Caco-2 (cell line): ENCODE measurements at regions not wholly inside any gene's neighbourhood (a gene's known extent, or its start where the extent isn't known, plus 50 kb on each side); places are given as distances from the start of the nearest gene placed in this dataset.

Source experiments
- BruUV-seq: library from RNA; stranded (reverse); fragments of 400-500 nt; replicated peaks from 2 replicates; lab custom pipeline; 2021; lab: Mats Ljungman, UMichigan
- CTCF ChIA-PET: fragments of 300-600 bp; sonication (Branson Sonifier 250); formaldehyde crosslinking; loops from one replicate; lab custom pipeline; 2022; ENCODE audit warnings: antibody characterized with exemption; lab: Charles Lee
- POLR2A ChIA-PET: fragments of 300-600 bp; sonication (Branson Sonifier 250); formaldehyde crosslinking; loops from one replicate; lab custom pipeline; 2022; ENCODE audit warnings: antibody characterized with exemption; lab: Charles Lee
- DNase-seq, 2 experiments: peaks; one replicate each; pipeline versions ENCODE4 v3.0.0 to v3.0.0-alpha.2; 2020 to 2022
- H3K27me3 ChIP-seq: replicated peaks from 2 replicates; pipeline ENCODE4 v1.6.0; 2011; ENCODE audit warnings: low read length; ENCODE audit not compliant: control insufficient read depth, insufficient read depth
- H3K36me3 ChIP-seq: 2 replicates; pipeline ENCODE4 v1.5.1; 2011; ENCODE audit warnings: low read length; ENCODE audit not compliant: control insufficient read depth, insufficient read depth
- H3K4me1 ChIP-seq: fragments of 250-450 bp; sonication (Bioruptor Pico); 2 replicates; pipeline ENCODE4 v1.5.1; 2020; ENCODE audit warnings: mild to moderate bottlenecking
- H3K4me3 ChIP-seq: 2 replicates; pipeline ENCODE4 v1.5.1; 2011; ENCODE audit warnings: low read depth, mild to moderate bottlenecking, control low read depth, low read length
- H3K9me3 ChIP-seq: fragments of 250-450 bp; sonication (Bioruptor Pico); 2 replicates; pipeline ENCODE4 v1.5.1; 2020; ENCODE audit warnings: mild to moderate bottlenecking, moderate library complexity
- H3K27ac Mint-ChIP-seq: one replicate; pipeline ENCODE4 v1.8.0; 2022; ENCODE audit warnings: mixed read lengths; ENCODE audit not compliant: unreplicated experiment
- H3K27me3 Mint-ChIP-seq: one replicate; pipeline ENCODE4 v1.8.0; 2022; ENCODE audit warnings: mixed read lengths; ENCODE audit not compliant: insufficient read depth, unreplicated experiment
- H3K36me3 Mint-ChIP-seq: one replicate; pipeline ENCODE4 v1.8.0; 2022; ENCODE audit warnings: mild to moderate bottlenecking, mixed read lengths; ENCODE audit not compliant: insufficient read depth, unreplicated experiment
- H3K4me1 Mint-ChIP-seq: one replicate; pipeline ENCODE4 v1.8.0; 2022; ENCODE audit warnings: low read depth, mixed read lengths; ENCODE audit not compliant: unreplicated experiment
- H3K4me3 Mint-ChIP-seq: one replicate; pipeline ENCODE4 v1.8.0; 2022; ENCODE audit warnings: mild to moderate bottlenecking, moderate library complexity, mixed read lengths; ENCODE audit not compliant: unreplicated experiment
- H3K9me3 Mint-ChIP-seq: one replicate; pipeline ENCODE4 v1.8.0; 2022; ENCODE audit warnings: mixed read lengths; ENCODE audit not compliant: unreplicated experiment
- intact Hi-C: fragments of 100-400 bp; cut with micrococcal nuclease; formaldehyde crosslinking; loops from one replicate; pipeline ENCODE4 v1.10.0; 2022; ENCODE audit not compliant: unreplicated experiment
- TF ChIP-seq, protein P1 (sequence below), 2 experiments: fragments of 200-600 bp in 1 of 2; IDR thresholded peaks; 1 replicate in 1 of 2; 2 replicates in 1 of 2; pipeline versions ENCODE4 v1.5.1 to v1.8.0; 2011 to 2022; ENCODE audit warnings: antibody characterized with exemption in 1 of 2, control low read depth in 1 of 2, inconsistent platforms in 1 of 2, low read depth in 1 of 2, low read length in 1 of 2, mild to moderate bottlenecking in 1 of 2, moderate library complexity in 1 of 2; ENCODE audit not compliant: insufficient read depth in 1 of 2, severe bottlenecking in 1 of 2, unreplicated experiment in 1 of 2

GRCh38 chr6:147717991-147718390, 209.5 kb downstream of the SAMD5 start:
- no peak overlapping the region for H3K4me3 ChIP-seq
- no peaks in the 10 kb centered on the region; the same call in 1 of the 2 replicates for H3K4me1 ChIP-seq
- Mint-ChIP-seq H3K4me3 (no peak overlapping the region), H3K36me3 (no peaks in the 10 kb centered on the region), H3K27ac (no peak overlapping the region), H3K27me3 (no peaks in the 10 kb centered on the region), H3K9me3 (peaks cover 9% of the 10 kb centered on the region), H3K4me1 (no peaks in the 10 kb centered on the region)
- H3K27me3 ChIP-seq: no peaks in the 10 kb centered on the region
- intact Hi-C loops: no loop called here
- ChIA-PET POLR2A (no interaction called here), CTCF (no interaction called here)
- H3K9me3 ChIP-seq: no peaks in the 10 kb centered on the region
- no peaks in the 10 kb centered on the region for H3K36me3 ChIP-seq
- no TSS peak for BruUV-seq
- TF ChIP-seq, protein P1, sequence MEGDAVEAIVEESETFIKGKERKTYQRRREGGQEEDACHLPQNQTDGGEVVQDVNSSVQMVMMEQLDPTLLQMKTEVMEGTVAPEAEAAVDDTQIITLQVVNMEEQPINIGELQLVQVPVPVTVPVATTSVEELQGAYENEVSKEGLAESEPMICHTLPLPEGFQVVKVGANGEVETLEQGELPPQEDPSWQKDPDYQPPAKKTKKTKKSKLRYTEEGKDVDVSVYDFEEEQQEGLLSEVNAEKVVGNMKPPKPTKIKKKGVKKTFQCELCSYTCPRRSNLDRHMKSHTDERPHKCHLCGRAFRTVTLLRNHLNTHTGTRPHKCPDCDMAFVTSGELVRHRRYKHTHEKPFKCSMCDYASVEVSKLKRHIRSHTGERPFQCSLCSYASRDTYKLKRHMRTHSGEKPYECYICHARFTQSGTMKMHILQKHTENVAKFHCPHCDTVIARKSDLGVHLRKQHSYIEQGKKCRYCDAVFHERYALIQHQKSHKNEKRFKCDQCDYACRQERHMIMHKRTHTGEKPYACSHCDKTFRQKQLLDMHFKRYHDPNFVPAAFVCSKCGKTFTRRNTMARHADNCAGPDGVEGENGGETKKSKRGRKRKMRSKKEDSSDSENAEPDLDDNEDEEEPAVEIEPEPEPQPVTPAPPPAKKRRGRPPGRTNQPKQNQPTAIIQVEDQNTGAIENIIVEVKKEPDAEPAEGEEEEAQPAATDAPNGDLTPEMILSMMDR (IDR thresholded peaks at IDR 0.05; ENCODE audit: insufficient read depth in 1 of 2, low read depth in 1 of 2, low read length in 1 of 2, severe bottlenecking in 1 of 2, unreplicated experiment in 1 of 2): no peak
- DNase-seq: no peak

DNA sequence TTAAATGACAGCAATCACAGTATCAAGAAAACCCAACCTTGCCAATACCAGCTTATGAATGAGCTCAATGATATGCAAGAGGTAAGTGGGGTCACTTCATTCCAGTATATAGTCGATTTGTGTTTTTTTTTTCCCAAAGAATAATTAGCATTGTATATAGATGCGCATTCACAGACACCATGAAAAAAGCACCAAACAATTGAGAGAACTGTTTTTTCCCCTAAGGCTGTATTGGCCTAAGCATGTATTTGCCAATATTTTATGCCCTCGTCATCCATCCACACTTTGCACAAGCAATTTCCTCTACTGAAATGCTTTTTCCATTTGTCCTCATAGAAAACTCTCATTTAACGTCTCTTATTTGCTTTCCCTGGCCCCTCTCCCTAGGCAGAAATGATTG, 213.7 kb downstream of the SAMD5 start:
- TF ChIP-seq, protein P1 (IDR thresholded peaks at IDR 0.05; ENCODE audit: insufficient read depth in 1 of 2, low read depth in 1 of 2, low read length in 1 of 2, severe bottlenecking in 1 of 2, unreplicated experiment in 1 of 2): no peak
- Histone ChIP-seq H3K36me3 (no peaks in the 10 kb centered on the region), H3K9me3 (no peaks in the 10 kb centered on the region), H3K4me3 (no peak overlapping the region), H3K4me1 (no peaks in the 10 kb centered on the region), H3K27me3 (no peaks in the 10 kb centered on the region)
- no peaks in the 10 kb centered on the region for H3K27me3 Mint-ChIP-seq
- POLR2A ChIA-PET: no interaction called here
- DNase-seq: no peak
- intact Hi-C loops: no loop called here
- H3K36me3 Mint-ChIP-seq: no peaks in the 10 kb centered on the region
- no peaks in the 10 kb centered on the region for H3K9me3 Mint-ChIP-seq
- CTCF ChIA-PET: no interaction called here
- no peak overlapping the region for H3K27ac Mint-ChIP-seq
- no TSS peak for BruUV-seq
- no peaks in the 10 kb centered on the region for H3K4me1 Mint-ChIP-seq
- no peak overlapping the region for H3K4me3 Mint-ChIP-seq

DNA sequence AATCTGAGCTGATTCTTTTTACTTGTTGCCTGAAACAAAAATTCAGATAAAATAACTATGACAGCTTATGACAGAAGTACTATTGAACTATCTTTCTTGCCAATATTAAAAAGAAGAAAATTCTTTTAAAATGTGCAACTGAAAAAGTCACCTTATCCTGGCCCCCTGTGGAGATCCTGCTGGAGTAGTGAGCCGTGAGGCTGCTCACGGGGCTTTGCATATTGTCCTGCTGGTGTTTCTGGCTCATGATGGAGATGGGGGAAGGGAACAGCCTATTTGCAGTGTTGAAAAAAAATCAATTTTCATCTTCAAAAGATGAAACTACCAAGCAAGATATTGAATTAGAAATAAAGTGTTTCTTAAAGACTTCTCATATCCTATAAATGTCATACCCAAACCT, 216.0 kb downstream of the SAMD5 start:
- Histone ChIP-seq H3K4me1 (no peaks in the 10 kb centered on the region), H3K27me3 (no peaks in the 10 kb centered on the region), H3K36me3 (no peaks in the 10 kb centered on the region), H3K4me3 (no peak overlapping the region), H3K9me3 (no peaks in the 10 kb centered on the region)
- Mint-ChIP-seq H3K4me1 (no peaks in the 10 kb centered on the region), H3K36me3 (no peaks in the 10 kb centered on the region), H3K4me3 (no peak overlapping the region), H3K9me3 (peaks cover 6% of the 10 kb centered on the region), H3K27ac (no peak overlapping the region), H3K27me3 (no peaks in the 10 kb centered on the region)
- ChIA-PET POLR2A (no interaction called here), CTCF (no interaction called here)
- no peak for DNase-seq
- intact Hi-C loops: no loop called here
- TF ChIP-seq, protein P1 (IDR thresholded peaks at IDR 0.05; ENCODE audit: insufficient read depth in 1 of 2, low read depth in 1 of 2, low read length in 1 of 2, severe bottlenecking in 1 of 2, unreplicated experiment in 1 of 2): no peak
- no TSS peak for BruUV-seq
